T-helper 1 cell treated with Interleukin-12 subunit alpha and Interleukin-12 subunit beta and Interleukin-4 antibody, amounts not matched to agents 30 μg/mL and 1 μg/mL, for 36 hours (primary cell): ENCODE measurements at regions not wholly inside any gene's neighbourhood (a gene's known extent, or its start where the extent isn't known, plus 50 kb on each side); places are given as distances from the start of the nearest gene placed in this dataset.

Source experiments
- H3K27ac Mint-ChIP-seq: one replicate; pipeline ENCODE4 v1.8.0; 2021; ENCODE audit warnings: mild to moderate bottlenecking, mixed read lengths
- H3K27me3 Mint-ChIP-seq: one replicate; pipeline ENCODE4 v1.8.0; 2021; ENCODE audit warnings: low read depth, mixed read lengths
- H3K36me3 Mint-ChIP-seq: one replicate; pipeline ENCODE4 v1.8.0; 2021; ENCODE audit warnings: low read depth, mixed read lengths
- H3K4me1 Mint-ChIP-seq: one replicate; pipeline ENCODE4 v1.8.0; 2021; ENCODE audit warnings: low read depth, mixed read lengths
- H3K4me3 Mint-ChIP-seq: one replicate; pipeline ENCODE4 v1.8.0; 2021; ENCODE audit warnings: mild to moderate bottlenecking, moderate library complexity, mixed read lengths
- H3K9me3 Mint-ChIP-seq: one replicate; pipeline ENCODE4 v1.8.0; 2021; ENCODE audit warnings: mixed read lengths

DNA sequence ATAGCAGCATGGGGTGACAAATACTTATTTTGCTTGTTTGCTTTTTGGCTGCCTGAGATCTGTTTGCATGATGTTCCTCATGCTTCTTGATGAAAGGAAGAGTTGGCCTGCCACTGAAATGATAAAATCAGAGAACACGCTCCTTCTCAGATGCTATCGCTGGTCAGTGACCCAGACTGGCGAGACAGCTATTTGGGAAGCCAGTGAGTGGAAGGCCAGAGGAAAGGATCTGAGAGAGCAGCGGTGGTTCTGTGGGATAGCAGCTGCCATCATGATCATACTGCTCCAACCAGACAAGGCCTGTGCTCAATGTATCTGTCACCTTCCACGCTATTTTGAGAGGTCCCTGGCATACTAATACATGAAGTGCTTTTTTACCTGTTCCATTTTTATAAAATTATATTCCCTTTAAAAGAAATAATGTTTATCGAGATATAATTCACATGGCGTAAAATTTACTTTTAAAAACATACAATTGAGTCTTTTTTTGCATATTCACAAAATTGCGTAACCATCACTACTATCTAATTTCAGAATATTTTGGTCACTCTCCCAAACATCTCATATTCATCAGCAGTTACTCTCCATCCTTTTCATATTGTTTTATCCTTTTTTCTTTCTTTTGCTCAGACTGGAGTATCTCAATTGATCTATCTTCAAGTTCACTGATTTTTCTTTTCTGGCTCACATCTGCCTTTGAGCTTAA is 695.1 kb downstream of the TNS3 start:
- Mint-ChIP-seq H3K9me3 (peaks cover 5% of the 10 kb centered on the region), H3K4me1 (no peaks in the 10 kb centered on the region), H3K27ac (no peak overlapping the region), H3K4me3 (no peak overlapping the region), H3K36me3 (no peaks in the 10 kb centered on the region), H3K27me3 (no peaks in the 10 kb centered on the region)

DNA sequence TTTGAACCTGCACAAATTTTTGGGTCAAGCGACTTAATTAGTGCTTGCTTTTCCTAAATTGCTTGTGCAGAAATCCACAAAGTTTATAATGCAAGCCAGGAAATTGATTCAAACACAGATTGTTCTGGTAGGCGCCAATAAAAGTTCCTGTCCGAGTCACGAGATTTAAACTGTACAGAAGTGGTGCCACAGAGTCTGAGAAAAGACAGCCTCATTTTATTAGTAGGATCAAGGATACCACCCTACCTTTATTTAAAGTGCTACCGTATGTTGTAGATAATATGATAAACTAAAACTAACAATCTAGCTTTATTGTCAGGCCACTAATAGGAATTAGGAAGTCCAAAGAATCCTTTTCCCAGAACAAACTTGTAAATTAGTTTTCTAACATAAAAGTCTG is 696.7 kb downstream of the TNS3 start:
- H3K27me3 Mint-ChIP-seq = no peaks in the 10 kb centered on the region
- no peak overlapping the region for H3K4me3 Mint-ChIP-seq
- no peak overlapping the region for H3K27ac Mint-ChIP-seq
- no peaks in the 10 kb centered on the region for H3K4me1 Mint-ChIP-seq
- H3K36me3 Mint-ChIP-seq = no peaks in the 10 kb centered on the region
- H3K9me3 Mint-ChIP-seq = peaks cover 12% of the 10 kb centered on the region

DNA sequence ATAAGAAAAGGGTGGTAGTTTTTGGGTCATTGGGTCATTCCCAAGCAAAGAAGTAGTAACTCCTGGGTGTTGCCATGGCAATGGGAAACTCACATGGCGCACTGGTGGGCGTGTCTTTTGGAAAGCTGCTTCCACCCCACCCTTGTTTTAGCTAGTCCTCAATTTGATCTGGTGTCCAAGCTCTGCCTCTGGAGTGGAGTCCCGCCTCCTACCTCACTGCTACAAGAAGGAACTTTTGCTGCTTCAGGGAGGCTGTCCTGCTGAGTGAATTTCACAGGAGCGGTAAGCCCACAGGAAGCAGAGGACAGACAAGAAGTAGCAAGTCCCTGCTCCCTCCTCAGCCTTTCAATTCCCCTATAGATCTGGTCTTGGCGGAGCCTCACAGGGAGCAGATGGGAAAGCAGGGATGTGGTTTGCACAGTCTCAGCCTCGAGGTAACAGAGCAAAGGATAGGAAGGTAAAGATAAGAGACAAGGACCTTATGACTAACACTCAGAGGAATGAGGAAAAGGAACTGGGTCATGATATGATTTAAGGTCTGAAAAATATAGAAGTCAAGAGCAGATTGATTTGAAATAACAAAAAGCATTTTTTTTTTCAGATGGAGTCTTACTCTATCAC is 700.3 kb downstream of the TNS3 start:
- peaks cover 12% of the 10 kb centered on the region for H3K9me3 Mint-ChIP-seq
- no peak overlapping the region for H3K27ac Mint-ChIP-seq
- H3K4me3 Mint-ChIP-seq = no peak overlapping the region
- no peaks in the 10 kb centered on the region for H3K4me1 Mint-ChIP-seq
- H3K36me3 Mint-ChIP-seq = no peaks in the 10 kb centered on the region
- no peaks in the 10 kb centered on the region for H3K27me3 Mint-ChIP-seq

DNA sequence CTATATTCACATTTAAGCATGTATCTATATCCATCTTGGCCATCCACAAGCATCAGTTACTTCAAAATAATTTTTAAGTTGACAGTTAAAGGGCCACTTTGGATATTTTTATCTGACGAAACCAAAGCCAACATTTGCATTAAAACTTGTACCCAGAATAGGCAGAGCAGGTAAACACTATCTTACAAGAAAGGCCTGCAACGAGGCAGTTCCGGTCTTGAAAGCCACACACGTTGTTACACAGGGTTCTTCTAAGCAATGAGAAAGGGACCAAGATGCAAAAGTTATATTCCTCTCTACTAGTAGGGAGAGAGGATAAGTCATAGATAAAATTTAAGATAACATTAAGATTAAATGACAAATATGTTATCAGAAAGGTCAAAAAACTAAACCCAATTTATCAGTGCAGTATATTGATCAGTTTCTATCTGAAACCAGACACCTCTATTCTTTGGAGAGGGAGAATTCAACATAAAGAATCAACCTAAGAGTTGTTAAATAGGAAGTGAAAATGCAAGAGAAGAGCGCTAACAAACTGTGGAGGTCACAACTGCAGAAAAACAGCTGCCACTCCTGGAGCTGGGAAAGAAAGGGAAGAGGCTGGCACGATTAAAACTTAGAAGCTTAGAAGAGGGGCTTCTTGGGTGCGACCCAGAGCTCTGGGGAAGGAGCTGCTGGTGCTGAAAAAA is 701.3 kb downstream of the TNS3 start:
- no peaks in the 10 kb centered on the region for H3K4me1 Mint-ChIP-seq
- no peak overlapping the region for H3K4me3 Mint-ChIP-seq
- H3K27ac Mint-ChIP-seq = no peak overlapping the region
- no peaks in the 10 kb centered on the region for H3K27me3 Mint-ChIP-seq
- no peaks in the 10 kb centered on the region for H3K36me3 Mint-ChIP-seq
- peaks cover 12% of the 10 kb centered on the region for H3K9me3 Mint-ChIP-seq

DNA sequence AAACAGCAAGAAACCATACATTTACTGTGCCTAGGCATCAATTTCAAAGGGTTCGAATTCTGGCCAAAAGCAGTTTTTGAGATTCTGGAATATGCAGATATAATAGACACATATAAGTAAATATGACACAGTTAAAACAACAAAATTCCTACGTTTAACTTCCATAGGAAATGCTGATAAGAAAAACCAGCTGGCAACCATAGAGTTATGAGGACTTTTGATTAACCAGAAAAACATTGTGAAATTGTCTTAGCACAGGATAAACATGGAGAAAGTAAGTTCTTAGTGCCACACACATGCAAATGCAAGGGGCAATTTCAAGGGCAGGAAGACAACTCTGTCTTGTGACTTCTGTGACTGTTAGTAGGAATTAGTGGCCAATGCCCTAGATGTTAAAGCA is 702.1 kb downstream of the TNS3 start:
- Mint-ChIP-seq H3K4me1 (no peaks in the 10 kb centered on the region), H3K4me3 (no peak overlapping the region), H3K9me3 (peaks cover 12% of the 10 kb centered on the region), H3K27ac (no peak overlapping the region), H3K27me3 (no peaks in the 10 kb centered on the region), H3K36me3 (no peaks in the 10 kb centered on the region)

DNA sequence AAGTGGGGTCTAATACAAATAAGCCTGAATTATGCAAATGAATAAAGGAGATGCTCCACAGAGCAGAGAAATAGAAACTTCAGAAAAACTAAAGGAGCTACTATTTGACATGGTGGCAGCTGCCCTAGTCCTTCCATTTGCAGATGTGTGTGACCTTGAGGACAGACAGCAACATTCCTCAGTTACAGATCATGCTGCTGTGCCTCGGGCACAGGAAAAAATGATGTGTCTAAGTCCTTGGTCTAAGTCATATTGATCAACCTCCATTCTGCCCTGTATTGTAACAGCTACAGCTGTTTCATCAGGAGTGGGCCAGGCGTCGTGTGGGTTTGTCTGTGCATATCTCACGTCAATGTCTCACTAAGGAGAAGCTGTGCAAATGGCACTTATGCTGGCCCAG is 710.4 kb downstream of the TNS3 start:
- Mint-ChIP-seq H3K4me1 (no peaks in the 10 kb centered on the region), H3K27ac (no peak overlapping the region), H3K4me3 (no peak overlapping the region), H3K9me3 (no peaks in the 10 kb centered on the region), H3K36me3 (no peaks in the 10 kb centered on the region), H3K27me3 (no peaks in the 10 kb centered on the region)

DNA sequence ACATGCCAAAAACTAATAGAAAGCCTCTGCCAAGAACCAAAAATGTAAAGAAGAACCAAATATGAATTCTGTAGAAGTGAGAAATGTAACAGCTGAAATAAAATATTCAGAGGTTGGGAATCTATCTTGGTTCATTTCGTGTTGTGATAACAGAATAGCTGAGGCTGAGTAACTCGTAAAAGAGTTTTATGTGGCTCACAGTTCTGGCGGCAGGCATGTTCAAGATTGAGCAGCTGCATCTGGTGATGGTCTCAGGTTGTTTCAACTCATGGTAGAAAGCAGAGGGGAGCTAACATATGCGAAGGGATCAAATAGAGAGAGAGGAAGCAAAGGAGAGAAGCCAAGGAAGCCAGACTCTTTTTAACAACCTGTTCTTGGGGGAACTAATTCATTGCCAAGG is 717.2 kb downstream of the TNS3 start:
- Mint-ChIP-seq H3K36me3 (no peaks in the 10 kb centered on the region), H3K9me3 (peaks cover 9% of the 10 kb centered on the region), H3K27me3 (no peaks in the 10 kb centered on the region), H3K27ac (no peak overlapping the region), H3K4me3 (no peak overlapping the region), H3K4me1 (no peaks in the 10 kb centered on the region)

DNA sequence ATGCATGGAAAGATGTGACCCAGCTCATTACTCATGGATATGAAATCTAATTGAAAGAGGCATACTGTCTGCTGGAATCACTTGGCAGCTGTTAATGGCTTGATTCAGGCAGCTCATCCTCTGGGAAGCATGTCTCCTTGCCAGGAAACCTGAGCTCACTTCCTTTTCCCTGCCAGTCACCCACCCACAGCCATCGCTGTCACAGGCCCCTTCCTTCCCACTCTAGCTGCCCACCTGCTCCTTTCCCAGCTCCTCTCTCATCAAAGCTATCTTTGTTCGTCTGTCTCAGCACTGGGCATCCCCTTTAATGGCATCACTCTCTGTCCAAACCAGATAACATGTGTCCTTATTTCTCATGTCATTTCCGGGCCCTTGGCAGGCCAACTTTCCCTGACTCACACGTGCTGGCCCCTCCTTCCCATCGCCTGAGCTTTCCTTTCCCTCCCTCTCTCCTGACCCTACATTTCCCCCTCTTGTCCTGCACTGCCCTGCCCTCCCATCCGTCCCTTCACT is 721.9 kb downstream of the TNS3 start:
- Mint-ChIP-seq H3K9me3 (peaks cover 12% of the 10 kb centered on the region), H3K27ac (no peak overlapping the region), H3K27me3 (no peaks in the 10 kb centered on the region), H3K4me3 (no peak overlapping the region), H3K4me1 (no peaks in the 10 kb centered on the region), H3K36me3 (no peaks in the 10 kb centered on the region)

DNA sequence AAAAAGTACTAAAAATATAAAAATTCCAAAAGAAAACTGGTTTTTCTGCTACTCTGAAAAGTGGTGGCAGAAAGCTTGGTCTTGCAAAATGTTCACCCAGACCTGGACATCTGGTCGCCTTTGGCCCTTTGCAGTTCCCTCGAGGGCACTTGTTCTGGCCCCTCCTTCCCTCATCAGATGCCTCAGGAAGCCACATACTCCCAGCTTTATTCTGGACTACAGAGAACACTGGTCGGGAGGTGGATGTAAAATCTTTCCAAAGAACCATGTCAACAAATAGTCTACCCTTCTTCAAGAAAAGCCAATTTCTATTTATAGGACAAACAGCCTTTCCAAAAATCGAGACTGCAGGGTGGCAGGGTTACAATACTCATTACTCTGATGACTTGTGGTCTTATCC is 726.1 kb downstream of the TNS3 start:
- H3K4me3 Mint-ChIP-seq = no peak overlapping the region
- no peaks in the 10 kb centered on the region for H3K27me3 Mint-ChIP-seq
- H3K4me1 Mint-ChIP-seq = no peaks in the 10 kb centered on the region
- H3K9me3 Mint-ChIP-seq = peaks cover 3% of the 10 kb centered on the region
- H3K36me3 Mint-ChIP-seq = no peaks in the 10 kb centered on the region
- no peak overlapping the region for H3K27ac Mint-ChIP-seq

DNA sequence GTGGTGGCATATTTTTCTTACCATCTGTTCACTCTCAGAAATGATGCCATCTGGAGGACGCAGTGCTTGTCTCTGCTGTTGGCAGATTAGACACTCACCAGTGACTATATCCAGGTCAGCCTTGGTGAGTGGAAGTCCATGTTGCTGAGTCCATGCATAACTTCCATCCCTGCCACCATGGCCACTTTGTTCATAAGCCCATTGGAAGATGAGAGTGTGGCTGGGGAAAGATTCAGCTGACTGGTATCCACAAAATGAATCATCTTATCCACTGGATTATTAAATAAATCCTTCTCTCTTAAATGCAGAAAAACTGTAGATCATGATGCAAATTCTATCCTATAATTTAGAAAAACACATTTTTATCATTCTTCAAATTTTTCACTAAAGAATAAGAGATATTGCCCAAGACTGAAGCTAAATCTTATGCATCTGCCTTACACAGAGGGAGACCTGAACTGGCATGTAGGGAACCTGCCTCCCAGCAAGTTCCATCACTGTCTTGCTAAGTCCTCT is 726.9 kb downstream of the TNS3 start:
- H3K4me3 Mint-ChIP-seq = no peak overlapping the region
- H3K36me3 Mint-ChIP-seq = no peaks in the 10 kb centered on the region

DNA sequence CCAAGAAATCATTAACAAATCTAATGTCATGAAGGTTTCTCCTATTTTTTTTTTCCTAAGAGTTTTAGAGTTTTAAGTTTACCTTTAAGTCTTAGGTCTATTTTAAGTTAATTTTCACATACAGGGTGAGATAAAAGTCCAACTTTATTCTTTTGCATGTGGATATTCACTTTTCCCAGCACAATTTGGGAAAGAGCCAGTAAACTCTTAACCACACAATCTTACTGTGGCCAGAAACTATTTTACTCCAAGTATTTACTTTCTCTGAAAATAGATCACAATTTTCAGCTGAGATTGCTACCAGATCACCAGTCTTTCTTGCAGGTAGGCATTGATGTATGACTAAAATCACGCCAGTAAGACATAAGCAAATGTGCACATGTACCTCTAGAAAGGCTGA is 728.5 kb downstream of the TNS3 start:
- H3K27me3 Mint-ChIP-seq = no peaks in the 10 kb centered on the region
- H3K27ac Mint-ChIP-seq = no peak overlapping the region
- H3K4me1 Mint-ChIP-seq = no peaks in the 10 kb centered on the region
- no peaks in the 10 kb centered on the region for H3K36me3 Mint-ChIP-seq
- H3K4me3 Mint-ChIP-seq = no peak overlapping the region
- H3K9me3 Mint-ChIP-seq = peaks cover 3% of the 10 kb centered on the region

More for the DNA sequence above, 726.9 kb downstream of the TNS3 start:
- no peaks in the 10 kb centered on the region for H3K4me1 Mint-ChIP-seq
- peaks cover 3% of the 10 kb centered on the region for H3K9me3 Mint-ChIP-seq
- no peaks in the 10 kb centered on the region for H3K27me3 Mint-ChIP-seq
- no peak overlapping the region for H3K27ac Mint-ChIP-seq

DNA sequence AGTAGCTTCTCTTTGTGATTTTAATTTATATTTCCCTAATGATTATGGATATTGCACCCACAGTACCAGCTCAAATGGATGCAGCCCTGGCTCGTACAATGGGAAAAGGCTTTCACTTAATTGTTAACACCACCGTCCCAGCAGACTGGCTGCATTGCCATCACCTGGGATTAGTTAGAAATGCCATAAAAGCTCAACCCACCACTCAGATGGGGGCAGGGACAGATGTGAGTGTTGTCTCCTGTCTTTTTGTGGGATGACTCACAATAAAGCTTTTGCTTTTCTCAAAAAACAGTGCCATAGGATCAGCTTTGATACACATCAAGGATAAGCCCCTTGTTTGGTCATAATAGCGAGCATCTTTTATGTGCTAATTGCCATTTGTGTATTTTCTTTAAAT is 729.1 kb downstream of the TNS3 start:
- Mint-ChIP-seq H3K4me3 (no peak overlapping the region), H3K27ac (no peak overlapping the region), H3K9me3 (peaks cover 3% of the 10 kb centered on the region), H3K36me3 (no peaks in the 10 kb centered on the region), H3K4me1 (no peaks in the 10 kb centered on the region), H3K27me3 (no peaks in the 10 kb centered on the region)

DNA sequence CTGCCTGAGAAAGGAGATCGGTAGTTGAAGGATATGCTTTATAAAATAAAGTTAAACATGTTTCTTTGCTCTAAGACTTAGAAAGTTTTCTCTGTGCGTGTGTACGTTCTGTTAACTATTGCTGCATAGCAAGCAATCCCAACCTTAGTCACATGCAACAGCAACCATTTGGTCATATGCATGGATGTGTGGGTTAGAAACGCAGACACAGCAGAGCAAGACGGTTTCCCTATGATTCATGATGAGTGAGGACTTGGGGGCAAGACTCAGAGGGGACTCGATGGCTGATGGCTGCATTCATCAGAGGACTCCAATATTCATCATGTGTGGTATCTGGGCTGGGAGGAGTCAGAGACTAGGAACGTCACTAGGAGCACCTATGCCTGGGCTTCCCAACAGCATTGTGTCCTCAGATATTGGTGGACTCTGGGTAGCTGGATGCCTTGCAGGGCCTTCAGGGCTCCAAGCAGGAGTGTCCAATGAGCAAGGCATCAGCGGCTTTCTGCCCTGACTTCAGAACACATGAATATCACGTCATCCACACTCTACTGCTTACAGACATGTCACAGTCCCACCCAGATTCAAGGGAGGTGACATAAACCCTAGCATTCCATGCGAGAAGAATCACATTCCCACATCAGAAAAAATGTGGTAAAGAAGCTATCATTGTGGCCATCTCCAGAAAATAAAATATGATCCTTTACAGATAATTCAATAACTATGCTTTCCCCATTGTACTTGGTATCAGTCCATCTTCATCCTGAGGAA is 731.2 kb downstream of the TNS3 start:
- Mint-ChIP-seq H3K27ac (no peak overlapping the region), H3K27me3 (no peaks in the 10 kb centered on the region), H3K9me3 (peaks cover 4% of the 10 kb centered on the region), H3K4me3 (no peak overlapping the region), H3K4me1 (no peaks in the 10 kb centered on the region), H3K36me3 (no peaks in the 10 kb centered on the region)

DNA sequence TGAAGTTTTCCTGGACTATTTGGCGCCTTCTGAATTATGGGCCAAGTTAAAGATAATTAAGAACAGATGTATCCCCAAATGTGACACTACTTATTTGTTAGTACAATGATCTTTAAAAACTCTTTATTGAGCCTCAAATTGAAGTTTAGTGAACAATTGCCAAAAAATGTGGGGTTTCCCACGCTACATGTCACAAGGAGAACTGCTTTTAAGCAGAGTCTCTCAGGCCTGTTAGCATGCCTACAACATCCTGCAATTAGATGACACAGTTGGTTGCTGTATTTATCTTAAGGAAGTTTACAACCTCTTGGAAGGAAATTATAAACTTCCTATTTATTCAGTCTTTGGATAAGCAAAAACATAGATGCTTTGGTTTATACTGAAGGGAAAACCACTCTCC is 733.0 kb downstream of the TNS3 start:
- no peaks in the 10 kb centered on the region for H3K4me1 Mint-ChIP-seq
- no peak overlapping the region for H3K27ac Mint-ChIP-seq
- no peaks in the 10 kb centered on the region for H3K36me3 Mint-ChIP-seq
- no peaks in the 10 kb centered on the region for H3K27me3 Mint-ChIP-seq
- H3K9me3 Mint-ChIP-seq = peaks cover 4% of the 10 kb centered on the region
- H3K4me3 Mint-ChIP-seq = no peak overlapping the region
